ENCODE measurements at regions not wholly inside any gene's neighbourhood (a gene's known extent, or its start where the extent isn't known, plus 50 kb on each side); places are given as distances from the start of the nearest gene placed in this dataset.
"Not testable (repeated sequence)": the region's sequence is repeated elsewhere in the genome, so short reads cannot be mapped to it uniquely, and the experiment has no call there.

DNA sequence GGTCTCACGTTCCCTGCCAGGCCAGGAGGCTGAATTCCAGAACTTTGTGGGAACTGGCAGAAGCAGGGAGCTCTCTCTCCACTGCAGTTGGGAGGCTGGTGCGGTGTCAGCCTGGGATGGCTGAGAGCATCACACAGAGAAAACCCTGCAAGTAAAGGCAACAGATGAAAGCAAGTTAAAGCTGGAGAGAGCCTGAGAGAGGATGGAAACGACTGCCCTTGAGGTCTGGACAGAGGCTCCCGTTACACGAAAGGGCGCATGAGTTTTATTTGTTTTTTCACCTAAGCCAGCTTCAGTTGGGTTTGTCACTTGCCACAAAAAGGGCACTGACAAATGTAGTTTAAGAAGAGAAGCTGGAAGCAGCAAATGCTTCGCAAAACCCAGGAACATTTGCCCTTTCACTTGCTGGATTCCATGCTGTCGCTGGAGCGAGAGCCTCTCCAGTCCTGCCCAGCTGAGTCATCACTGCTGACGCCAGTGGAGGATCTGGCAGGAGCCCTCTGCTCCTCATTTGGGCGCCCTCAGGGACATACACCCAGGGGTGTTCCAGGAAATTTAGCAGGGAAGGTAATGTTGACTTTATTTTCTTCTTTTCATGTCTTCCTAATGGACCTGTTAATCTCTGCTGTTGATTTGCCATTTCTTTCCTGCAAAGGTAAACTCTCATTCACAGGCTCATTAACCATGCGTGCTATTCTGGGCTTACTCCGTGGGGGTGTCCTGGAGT lies 308.8 kb upstream of the SFSWAP start:
- DNase-seq, result not testable (repeated sequence)

DNA sequence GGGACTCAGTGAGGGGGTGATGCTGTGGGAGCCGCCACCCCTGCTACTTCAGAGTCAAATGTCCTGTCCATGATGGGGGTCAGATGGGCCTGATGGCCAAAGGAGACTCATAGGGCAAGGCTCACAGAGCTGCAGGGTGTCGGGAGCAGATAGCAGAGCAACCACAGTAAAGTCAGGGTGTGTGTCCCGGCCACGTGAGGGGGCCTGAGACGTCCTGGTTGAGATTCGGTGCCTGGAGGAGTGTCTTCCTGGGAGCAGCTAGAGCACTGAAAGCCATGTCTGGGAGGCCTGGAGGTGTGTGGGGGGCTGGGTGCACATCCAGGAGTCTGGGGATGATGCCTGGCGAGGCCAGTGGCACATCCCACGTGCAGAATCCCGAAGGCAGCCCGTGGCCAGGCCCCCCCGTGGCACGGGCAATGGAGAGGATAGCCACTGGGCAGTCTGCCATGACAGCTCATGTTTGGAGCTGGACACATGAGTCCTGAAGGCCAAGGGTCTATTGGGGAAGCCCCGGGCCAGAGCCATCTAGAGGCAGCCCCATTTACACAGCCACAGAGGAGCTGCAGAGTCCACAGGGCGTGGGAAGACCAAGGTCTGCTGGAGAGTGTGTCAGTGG lies 308.0 kb upstream of the SFSWAP start:
- DNase-seq, result no peak

DNA sequence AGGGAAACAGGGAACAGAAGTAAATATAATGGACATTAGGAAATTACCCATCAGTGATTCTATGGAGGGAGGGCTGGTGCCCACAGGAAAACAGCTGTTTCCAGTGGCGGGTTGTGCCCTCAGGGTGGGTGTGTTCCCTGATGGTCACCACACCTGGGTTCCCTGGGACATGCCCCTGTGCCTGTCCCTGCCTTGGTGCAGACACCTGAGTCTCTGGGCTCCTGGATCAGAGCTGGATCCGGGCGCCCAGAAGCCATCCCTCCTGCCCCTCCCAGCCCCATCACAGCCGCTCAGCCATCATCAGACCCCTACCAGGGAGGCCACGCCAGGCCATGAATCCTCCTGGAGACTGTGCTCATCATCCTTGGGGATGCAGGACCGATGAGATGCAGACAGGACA lies 307.2 kb upstream of the SFSWAP start:
- DNase-seq, result no peak

DNA sequence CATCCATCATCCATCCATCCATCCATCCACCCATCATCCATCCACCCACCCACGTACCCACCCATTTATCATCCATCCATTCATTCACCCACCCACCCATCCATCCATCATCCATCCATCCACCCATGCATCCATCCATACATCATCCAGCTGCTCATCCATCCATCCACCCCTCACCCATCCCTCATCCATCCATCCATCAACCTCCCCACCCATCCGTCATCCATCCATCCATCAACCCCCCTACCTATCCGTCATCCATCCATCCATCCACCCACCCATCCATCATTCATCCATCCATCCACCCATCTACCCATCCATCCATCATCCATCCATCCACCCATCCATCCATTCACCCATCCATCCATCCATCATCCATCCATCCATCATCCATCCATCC lies 306.2 kb upstream of the SFSWAP start:
- DNase-seq, result no peak

DNA sequence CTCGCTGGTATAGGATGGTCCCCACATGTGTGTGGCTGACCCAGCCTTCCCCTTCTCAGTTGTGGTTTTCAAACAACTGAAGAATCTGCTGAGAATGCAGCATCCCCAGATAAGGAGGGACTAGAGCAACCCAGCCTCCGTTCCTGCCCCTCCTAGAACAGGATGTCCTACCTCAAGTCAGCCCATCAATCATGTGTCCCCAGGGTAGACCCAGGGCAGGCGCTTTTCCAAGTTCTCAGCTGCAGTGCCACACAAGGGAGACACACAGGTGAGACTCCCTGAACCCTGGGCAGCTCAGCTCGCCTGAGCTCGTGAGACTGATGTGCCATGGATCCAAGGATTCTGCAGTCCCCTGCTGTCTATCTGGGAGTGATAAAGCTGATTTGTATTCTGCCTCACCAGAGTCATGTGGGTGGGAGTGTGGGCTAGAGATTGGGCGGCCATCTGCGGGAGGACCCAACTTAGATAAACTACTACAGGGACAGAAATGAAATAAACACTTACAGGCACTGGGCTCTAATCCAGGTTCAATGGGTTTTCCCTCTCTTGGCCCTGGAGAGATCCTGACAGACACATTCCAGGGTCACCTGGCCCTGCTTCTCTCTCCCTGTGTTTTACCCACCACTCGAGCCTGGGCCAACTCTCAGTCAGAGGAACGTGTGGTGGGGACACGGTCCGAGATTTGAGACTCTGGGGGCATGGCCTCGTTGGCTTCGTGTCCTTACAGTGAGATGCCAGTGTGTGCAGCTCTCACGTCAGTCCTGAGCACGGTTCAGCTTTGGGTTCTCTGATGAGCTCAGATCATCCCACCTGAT lies 303.5 kb upstream of the SFSWAP start:
- DNase-seq, result no peak

DNA sequence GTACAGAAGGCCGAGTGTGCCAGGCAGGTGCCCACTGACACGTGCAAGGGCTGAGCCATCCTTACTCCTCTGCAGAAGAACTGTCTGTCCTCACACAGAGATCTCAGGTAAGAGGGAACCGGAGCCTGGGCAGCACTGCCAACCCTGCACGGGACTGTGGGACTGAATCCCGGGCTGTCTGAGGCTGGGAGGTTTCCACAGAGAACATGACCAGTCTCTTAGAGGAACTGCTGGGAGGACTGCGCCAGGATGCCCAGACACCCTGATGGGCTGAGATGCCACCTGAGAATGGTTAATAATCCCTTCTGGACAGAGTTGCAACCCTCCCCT lies 302.9 kb upstream of the SFSWAP start:
- DNase-seq, result no peak

DNA sequence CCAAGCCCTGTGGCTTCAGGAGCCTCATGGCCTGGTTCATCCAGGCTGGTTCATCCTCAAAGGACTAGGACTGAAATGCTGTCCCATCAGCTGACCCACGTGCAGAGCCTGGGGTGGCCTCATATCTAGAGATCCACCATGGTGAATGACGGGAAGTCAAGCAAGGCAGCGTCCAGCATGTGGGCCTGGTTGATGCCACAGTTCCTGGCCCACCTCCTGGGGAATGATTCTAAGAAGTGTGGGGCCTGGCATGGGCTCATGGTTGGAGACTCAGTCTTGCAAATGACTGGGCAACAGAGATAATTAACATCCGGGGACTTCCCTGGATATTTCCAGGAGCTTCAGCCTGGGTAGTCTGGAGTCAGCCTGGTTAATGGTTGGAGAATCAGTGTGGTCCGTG lies 302.4 kb upstream of the SFSWAP start:
- DNase-seq, result no peak

DNA sequence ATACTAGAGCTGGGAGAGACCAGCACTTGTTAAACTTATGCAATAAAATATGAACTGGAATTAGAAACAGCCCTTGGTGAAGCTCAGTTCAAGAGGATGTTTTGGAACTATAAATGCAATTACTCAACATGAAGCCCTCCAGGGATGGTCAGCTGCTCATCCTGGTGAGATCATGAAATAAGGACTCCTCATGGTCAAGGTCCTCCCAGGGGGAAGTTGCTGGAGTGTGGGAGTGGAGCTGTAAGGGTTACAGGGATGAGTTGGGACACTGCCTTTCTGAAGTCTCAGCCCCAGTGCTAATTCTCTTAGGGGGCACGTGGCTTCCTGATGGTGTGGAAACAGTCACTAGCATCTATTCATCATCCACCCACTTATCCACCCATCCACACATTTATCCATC lies 301.7 kb upstream of the SFSWAP start:
- DNase-seq, result no peak

DNA sequence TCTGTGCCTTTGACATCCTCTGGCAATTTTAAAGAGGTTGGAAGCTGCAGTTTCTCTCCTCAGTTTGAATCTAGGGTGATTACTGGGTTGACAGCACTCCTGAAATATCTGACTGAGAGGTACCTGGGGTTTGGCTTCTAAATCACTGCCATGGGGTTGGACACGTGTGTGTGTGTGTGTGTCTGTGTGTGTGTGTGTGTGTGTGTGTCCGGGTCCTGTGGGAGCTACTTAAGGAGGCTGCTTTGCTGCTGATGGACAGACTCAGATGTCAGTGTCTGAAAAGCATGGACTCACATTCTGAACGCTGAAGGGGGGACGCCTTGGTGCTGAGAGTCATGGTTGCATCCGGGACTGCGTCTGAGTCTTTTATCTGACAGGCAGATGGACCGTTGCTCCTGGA lies 299.1 kb upstream of the SFSWAP start:
- not testable (repeated sequence) for DNase-seq

DNA sequence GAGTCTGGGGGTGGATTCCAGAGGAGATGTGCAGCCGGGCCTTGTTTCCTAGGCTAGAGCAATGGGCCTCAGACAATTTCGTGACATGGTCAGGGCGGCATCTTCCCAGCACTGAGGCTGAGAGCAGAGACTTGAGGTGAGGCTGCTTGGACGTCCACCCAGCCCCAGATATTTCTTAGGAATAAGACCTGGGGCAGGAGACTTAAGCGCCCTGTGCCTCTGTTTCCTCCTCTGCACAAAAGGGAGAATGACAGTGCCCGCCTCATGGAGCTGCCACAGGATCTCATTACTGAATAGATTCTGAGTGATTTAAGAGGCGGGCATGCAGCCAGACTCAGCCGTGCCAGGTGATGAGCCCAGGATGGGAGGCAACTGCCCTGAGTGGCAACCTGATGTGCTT lies 297.9 kb upstream of the SFSWAP start:
- no peak for DNase-seq

DNA sequence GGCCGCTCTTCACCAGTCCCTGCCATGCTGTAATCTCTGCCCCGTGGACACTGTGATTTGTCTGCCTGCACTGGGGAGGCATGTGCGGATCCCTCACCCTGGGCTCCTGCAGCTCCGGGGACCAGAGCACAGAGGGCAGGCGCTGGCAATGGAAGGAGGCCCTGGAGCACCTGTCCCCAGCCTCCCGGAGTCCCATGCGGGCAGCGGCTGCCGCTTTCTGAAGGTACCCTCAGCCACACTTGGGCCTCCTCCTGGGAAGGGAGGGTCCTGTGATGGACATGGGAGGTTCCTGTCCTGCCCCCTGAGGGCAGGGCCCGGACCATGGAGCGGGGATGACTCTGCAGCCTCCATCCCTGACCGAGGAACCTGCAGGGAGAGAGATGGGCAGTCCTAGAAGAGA lies 297.4 kb upstream of the SFSWAP start:
- no peak for DNase-seq

DNA sequence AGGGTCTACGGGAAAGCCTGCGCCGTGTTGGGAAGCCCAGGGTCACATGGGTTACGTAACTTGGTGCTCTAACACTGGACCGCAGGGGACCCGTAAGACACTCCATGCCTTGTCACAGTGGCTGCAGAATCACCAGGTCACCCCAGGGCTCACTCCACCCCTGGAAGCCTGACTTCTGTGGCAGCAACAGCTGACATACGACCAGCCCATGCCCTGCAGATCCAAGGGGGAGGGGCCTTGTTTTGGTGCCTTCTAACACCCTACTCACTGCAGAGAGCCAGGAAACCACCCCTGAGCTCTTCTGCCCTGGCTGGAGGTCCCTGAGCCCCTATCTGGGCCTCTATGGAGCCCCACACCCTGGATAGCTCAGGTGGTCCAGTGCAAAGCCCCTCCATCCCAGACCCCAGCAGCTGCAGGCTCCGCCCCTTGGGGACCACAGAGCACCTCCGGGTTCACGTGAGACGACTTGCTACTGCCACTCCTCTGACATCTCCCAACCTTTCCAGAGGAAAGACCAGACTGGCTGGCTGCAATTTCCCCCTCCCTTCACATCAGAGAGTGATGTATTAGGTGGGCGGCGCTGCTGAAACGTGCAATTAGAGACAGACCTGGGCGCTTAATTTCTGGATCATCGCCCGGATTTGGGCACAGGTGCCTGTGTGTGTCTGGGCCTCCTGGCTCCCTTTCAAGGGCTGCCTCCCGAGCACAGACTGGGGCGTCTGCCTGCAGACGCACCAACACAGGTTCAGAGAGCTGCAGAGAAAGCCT lies 296.6 kb upstream of the SFSWAP start:
- DNase-seq, result not testable (repeated sequence)

DNA sequence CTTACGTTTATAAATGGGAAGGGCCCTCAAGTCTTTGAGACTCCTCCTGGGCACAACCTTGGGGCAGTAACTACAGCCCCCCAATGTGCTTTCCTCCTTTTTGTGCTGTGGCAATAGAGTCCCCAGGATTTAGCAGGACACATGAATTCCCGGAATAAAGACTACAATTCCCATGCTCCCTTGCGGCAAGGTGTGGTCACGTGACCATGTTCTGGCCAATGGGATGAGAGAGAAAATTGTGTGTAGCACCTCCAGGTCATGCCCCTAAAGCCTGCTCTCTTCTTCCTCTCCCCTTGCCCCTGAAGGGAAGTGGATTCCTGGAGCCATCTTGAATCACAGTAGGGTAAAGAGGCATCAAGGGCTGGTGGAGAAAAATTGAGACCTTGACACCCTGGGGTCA lies 295.1 kb upstream of the SFSWAP start:
- no peak for DNase-seq

DNA sequence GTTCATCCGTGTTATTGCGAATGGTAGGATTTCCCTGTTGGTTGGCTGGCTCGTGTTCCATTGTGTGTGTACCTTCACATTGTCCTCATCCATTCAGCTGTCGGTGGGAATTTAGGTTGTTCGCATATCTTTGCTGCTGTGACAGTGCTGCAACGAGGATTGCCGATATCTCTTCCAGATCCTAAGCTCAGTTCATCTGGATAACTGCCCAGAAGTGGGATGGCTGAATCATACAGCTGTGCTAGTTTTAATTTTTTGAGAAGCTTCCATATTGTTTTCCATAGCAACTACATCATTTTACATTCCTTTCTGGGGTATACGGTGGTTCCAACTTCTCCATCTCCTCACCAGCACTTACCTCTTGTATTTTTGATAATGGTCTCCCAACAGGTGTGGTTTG lies 292.8 kb upstream of the SFSWAP start:
- DNase-seq, result no peak

DNA sequence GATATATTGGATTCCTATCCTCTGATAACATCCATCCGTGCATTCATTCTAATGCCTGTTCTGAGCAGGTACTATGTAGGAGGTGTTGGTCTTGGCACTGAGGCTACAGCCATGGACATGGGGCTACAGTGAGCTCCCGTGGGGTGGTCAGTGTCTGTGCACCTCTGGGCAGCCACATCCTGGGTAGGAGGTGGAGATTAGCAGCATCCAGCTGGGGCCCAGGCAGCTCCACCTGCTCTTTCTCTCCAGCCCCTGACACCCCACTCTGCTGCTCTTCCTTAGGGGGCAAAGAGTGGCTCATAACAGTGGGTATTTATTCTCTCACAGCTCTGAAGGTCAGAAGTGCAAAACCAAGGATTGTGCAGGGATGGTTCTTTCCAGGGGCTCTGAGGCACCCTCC lies 292.0 kb upstream of the SFSWAP start:
- no peak for DNase-seq

DNA sequence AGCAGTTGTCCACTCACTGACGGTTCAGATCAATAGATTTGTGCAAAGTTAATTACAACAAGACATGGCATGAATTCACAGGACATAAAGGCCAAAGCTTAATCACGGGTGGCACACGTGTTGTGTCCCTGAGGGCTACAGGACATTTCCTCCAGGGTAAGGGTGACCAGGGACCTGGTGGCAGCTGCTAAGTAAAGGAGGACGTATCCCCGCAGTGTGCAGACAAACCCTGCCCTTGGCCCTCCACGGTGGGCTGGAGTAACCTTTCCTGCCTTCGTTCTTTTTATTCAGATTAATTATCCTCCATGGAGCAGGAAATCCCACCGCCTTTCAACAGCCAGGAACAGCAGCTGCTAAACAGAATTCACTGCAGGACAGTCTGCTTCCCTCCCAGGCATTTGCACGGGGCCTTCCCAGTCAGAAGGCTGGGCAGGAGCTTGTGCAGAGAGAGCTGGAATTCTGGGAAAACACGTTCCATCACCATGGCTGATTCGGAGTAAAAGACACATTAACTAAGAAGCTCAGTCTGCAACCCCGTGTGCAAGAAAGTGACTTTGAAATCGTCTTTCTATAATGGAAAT lies 289.9 kb upstream of the SFSWAP start:
- no peak for DNase-seq

DNA sequence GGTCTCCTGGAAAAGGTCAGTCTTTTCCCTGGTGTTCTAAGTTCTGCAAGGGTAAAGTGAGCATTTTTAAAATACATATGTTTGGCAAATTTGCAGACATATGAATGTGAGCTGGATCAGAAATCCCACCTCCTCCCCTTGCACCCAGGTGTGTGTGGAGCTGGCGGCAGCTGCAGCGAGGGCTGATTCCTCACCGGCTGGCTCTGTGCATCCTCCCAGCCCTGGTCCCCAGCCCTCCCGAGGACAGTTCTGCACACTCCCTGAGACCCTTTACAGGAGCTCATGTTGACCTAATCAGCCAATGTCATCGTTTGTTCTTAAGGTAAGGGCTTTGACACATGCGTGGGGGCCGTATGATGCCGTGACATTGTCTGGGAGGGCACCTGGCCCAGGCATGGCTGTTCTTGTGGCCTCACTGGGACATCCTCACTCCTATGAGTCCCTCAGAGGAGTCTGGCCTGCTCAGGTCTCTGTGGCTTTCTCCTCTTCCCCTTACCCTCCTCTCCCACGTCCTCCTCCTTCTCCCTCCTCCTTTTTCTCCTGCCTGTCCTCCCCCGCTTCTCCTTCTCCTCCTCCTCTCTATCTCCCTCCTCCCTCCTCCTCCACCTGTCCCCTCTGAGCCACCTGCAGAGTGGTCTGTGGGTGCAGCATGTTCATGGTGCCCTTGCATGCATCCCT lies 289.2 kb upstream of the SFSWAP start:
- DNase-seq, result no peak

DNA sequence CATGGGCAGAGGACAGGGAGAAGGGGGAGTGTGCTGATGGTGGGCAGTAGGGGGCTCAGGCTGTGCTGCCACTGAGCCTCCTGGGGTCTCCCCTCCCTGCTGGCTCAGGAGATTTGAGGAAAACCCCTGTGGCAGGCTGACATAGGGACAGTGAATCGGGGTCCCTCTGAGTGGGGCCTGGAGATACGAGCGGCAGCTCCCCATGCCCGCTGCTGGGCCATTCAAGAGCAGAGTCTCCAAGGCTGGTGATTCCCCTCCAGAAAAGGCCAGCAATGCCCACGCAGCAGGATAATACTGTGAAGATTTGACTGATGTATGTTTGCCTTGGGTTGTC lies 288.7 kb upstream of the SFSWAP start:
- no peak for DNase-seq

DNA sequence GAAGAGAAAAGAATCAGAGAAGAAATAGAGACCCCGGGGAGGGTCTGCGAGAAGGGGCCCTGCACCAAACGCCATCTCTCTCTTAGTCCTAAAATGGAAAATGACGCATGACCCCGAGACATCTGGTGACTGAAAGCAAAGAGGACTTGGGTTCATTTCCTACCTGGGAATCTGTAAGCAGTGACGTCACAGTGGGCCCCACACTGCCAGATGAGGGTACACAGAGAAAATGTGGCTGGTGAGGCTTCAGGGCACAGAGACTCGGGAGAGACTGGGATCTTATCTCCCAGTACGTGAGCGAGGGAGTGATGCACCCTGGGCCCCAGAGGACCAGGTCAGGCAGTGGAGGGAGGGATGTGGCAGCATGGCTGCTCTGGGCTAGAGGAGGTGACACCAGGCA lies 288.1 kb upstream of the SFSWAP start:
- no peak for DNase-seq

DNA sequence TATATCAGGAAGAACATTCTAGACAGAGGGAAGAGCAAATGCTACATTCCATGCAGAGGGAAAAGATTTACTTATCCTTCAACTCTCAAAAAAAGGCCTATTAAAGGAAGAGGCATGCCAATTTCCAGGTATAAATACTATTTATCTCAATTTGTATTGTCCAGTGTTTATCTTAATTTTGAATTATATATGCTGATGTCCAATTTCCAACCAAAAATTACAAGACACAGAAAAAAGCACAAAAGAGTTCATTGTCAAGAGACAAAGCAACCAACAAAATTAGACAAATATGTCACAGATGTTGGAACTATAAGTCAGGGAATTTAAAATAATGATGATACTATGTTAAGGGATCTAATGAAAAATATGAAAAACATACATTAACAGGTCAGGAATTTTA lies 286.6 kb upstream of the SFSWAP start:
- DNase-seq, result no peak

DNA sequence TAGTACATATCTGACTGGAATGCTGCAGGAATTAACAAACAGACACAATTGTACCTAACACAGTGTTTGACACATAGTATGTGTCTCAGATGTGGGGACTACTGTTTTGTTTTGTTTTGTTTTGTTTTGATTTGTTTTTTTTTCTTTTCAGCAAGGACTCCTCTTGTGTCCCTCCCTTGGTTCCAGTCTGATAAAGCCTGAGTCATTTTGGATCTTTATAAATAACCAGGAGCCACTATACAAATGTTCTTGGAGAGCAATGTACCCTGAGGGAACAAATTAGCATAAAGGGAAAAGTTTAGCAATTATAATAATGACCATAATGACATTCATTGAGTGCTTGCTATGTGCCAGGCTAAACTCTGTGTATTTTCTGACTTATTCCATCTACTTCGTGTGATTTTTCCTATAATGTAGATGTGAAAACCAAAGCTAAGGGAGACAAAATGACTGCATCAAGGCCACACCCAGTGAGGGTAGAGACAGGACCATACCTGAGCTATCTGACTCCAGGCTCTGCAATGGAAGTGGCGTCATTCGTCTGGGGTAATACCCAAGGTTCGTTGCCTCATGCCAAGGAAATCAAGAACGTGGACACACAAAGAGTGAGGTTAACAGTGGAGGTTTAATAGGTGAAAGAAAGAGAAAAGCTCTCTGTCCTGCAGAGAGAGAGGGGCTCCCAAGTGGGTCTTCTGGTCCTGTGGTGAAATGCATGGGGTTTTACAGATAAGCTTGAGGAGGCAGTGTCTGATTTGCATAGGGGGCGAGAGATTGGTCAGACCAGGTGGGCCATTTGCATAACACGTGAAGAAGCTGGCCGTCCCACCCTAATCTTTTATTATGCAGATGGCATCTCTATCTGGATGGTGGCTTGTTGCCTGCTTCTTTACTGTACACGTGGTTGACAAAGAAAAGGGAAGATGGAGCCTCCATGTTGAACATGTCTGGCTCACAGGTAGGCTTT lies 285.5 kb upstream of the SFSWAP start:
- DNase-seq, result no peak
